ENCODE measurements at regions not wholly inside any gene's neighbourhood (a gene's known extent, or its start where the extent isn't known, plus 50 kb on each side); places are given as distances from the start of the nearest gene placed in this dataset.

- 86% methylated on average over 3 of the region's 4 CpGs for WGBS (ENCODE audit: insufficient coverage)
- intact Hi-C loops (cut with micrococcal nuclease) = no loop called here
- TF ChIP-seq EZH2 (IDR thresholded peaks at IDR 0.05; ENCODE audit: borderline replicate concordance, insufficient read depth, low read depth, low read length, poor library complexity, severe bottlenecking) = no peak
- TF ChIP-seq, protein P1, sequence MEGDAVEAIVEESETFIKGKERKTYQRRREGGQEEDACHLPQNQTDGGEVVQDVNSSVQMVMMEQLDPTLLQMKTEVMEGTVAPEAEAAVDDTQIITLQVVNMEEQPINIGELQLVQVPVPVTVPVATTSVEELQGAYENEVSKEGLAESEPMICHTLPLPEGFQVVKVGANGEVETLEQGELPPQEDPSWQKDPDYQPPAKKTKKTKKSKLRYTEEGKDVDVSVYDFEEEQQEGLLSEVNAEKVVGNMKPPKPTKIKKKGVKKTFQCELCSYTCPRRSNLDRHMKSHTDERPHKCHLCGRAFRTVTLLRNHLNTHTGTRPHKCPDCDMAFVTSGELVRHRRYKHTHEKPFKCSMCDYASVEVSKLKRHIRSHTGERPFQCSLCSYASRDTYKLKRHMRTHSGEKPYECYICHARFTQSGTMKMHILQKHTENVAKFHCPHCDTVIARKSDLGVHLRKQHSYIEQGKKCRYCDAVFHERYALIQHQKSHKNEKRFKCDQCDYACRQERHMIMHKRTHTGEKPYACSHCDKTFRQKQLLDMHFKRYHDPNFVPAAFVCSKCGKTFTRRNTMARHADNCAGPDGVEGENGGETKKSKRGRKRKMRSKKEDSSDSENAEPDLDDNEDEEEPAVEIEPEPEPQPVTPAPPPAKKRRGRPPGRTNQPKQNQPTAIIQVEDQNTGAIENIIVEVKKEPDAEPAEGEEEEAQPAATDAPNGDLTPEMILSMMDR (IDR thresholded peaks at IDR 0.05) = no peak
- DNase-seq = no peak
- Histone ChIP-seq H3K4me2 (replicated peaks; ENCODE audit: low read depth, low read length, poor library complexity, severe bottlenecking) (no peak overlapping the region), H3K4me1 (ENCODE audit: control insufficient read depth in 2 of 2, insufficient read depth in 2 of 2, low read length in 2 of 2) (no peaks in the 10 kb centered on the region), H3K4me3 (ENCODE audit: control extremely low read depth in 1 of 5, extremely low read depth in 1 of 5, insufficient read depth in 1 of 5, low read depth in 2 of 5, low read length in 4 of 5) (no peak overlapping the region), H4K20me1 (ENCODE audit: control insufficient read depth, insufficient read depth, low read length, poor library complexity, severe bottlenecking) (no peaks in the 10 kb centered on the region), H3K27me3 (replicated peaks in 1 of 4; ENCODE audit: control extremely low read depth in 1 of 4, control insufficient read depth in 3 of 4, insufficient read depth in 4 of 4, low read length in 3 of 4) (no peaks in the 10 kb centered on the region), H3K9me3 (ENCODE audit: control extremely low read depth in 1 of 3, control insufficient read depth in 2 of 3, insufficient read depth in 1 of 3, low read length in 2 of 3) (no peaks in the 10 kb centered on the region), H3K27ac (ENCODE audit: low read length in 2 of 2) (no peak overlapping the region), H3K36me3 (replicated peaks in 1 of 2; ENCODE audit: control extremely low read depth in 1 of 2, control insufficient read depth in 1 of 2, extremely low read depth in 1 of 2, insufficient read depth in 2 of 2, low read length in 1 of 2) (no peaks in the 10 kb centered on the region), H2AFZ (ENCODE audit: insufficient read depth, low read depth, low read length, poor library complexity, severe bottlenecking) (no peak overlapping the region), H3K9ac (ENCODE audit: low read length) (no peak overlapping the region), H3K79me2 (ENCODE audit: control insufficient read depth, insufficient read depth, low read length) (no peaks in the 10 kb centered on the region)
- ChIA-PET CTCF (no interaction called here), POLR2A (no interaction called here)
- no peak overlapping the region for H3K27ac Mint-ChIP-seq
- no peaks in the 10 kb centered on the region for H3K27me3 Mint-ChIP-seq
- H3K9me3 Mint-ChIP-seq (ENCODE audit: insufficient read depth) = peaks cover 5% of the 10 kb centered on the region
- no peaks in the 10 kb centered on the region for H3K4me1 Mint-ChIP-seq
- H3K4me3 Mint-ChIP-seq = no peak overlapping the region
- ATAC-seq (ENCODE audit: low read depth) = no peak
Measured at GRCh38 chr6:153392156-153392555, 261.1 kb upstream of the RGS17 start.

DNA sequence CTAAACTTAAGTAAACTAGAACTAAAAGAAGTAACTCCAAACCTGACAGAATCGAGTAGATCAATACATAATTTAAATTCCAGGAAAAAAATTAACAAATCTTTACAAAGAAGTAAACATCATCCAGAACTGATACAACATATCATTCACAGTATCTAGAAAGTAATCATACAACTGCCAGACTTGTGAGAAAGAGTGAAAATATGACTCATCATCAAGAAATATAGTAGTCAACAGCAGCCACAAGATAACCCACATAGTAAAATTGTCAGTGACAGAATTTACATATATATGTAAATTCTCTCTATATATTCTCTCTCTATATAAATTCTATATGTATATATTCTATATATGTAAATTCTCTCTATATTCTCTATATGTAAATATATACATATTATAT is 242.8 kb upstream of the RGS17 start:
- Mint-ChIP-seq H3K27me3 (no peaks in the 10 kb centered on the region), H3K27ac (no peak overlapping the region), H3K9me3 (ENCODE audit: insufficient read depth) (no peaks in the 10 kb centered on the region), H3K4me3 (no peak overlapping the region), H3K4me1 (no peaks in the 10 kb centered on the region)
- H3K4me2 ChIP-seq (replicated peaks; ENCODE audit: low read depth, low read length, poor library complexity, severe bottlenecking) = no peak overlapping the region
- no peak overlapping the region for H3K4me3 ChIP-seq (ENCODE audit: control extremely low read depth in 1 of 5, extremely low read depth in 1 of 5, insufficient read depth in 1 of 5, low read depth in 2 of 5, low read length in 4 of 5)
- no peak overlapping the region for H3K27ac ChIP-seq (ENCODE audit: low read length in 2 of 2)
- CTCF ChIA-PET = no interaction called here
- no peak overlapping the region for H2AFZ ChIP-seq (ENCODE audit: insufficient read depth, low read depth, low read length, poor library complexity, severe bottlenecking)
- H4K20me1 ChIP-seq (ENCODE audit: control insufficient read depth, insufficient read depth, low read length, poor library complexity, severe bottlenecking) = no peaks in the 10 kb centered on the region
- peaks cover 0 to 9% (median 0%) of the 10 kb centered on the region in 3 donors for H3K9me3 ChIP-seq (ENCODE audit: control extremely low read depth in 1 of 3, control insufficient read depth in 2 of 3, insufficient read depth in 1 of 3, low read length in 2 of 3)
- no peaks in the 10 kb centered on the region for H3K27me3 ChIP-seq (replicated peaks in 1 of 4; ENCODE audit: control extremely low read depth in 1 of 4, control insufficient read depth in 3 of 4, insufficient read depth in 4 of 4, low read length in 3 of 4)
- POLR2A ChIA-PET = no interaction called here
- WGBS (ENCODE audit: insufficient coverage) = no CpG with 5 or more reads among the region's 1 CpG
- H3K36me3 ChIP-seq (replicated peaks in 1 of 2; ENCODE audit: control extremely low read depth in 1 of 2, control insufficient read depth in 1 of 2, extremely low read depth in 1 of 2, insufficient read depth in 2 of 2, low read length in 1 of 2) = no peaks in the 10 kb centered on the region
- intact Hi-C loops (cut with micrococcal nuclease) = no loop called here
- H3K79me2 ChIP-seq (ENCODE audit: control insufficient read depth, insufficient read depth, low read length) = no peaks in the 10 kb centered on the region
- H3K4me1 ChIP-seq (ENCODE audit: control insufficient read depth in 2 of 2, insufficient read depth in 2 of 2, low read length in 2 of 2) = no peaks in the 10 kb centered on the region
- no peak overlapping the region for H3K9ac ChIP-seq (ENCODE audit: low read length)
- no peak for TF ChIP-seq EZH2 (IDR thresholded peaks at IDR 0.05; ENCODE audit: borderline replicate concordance, insufficient read depth, low read depth, low read length, poor library complexity, severe bottlenecking)
- TF ChIP-seq, protein P1 (IDR thresholded peaks at IDR 0.05) = no peak
- ATAC-seq (ENCODE audit: low read depth) = no peak
- DNase-seq = no peak
